Suprapubic skin (tissue), 4 donors: ENCODE measurements at regions not wholly inside any gene's neighbourhood (a gene's known extent, or its start where the extent isn't known, plus 50 kb on each side); places are given as distances from the start of the nearest gene placed in this dataset.

Experiments
- CTCF ChIP-seq, 2 donors: fragments of 200-600 bp in 1 of 2; fragments of 450-650 bp in 1 of 2; sonication (generic) in 1 of 2; IDR thresholded peaks; one replicate each; pipeline ENCODE4 v1.5.1; 2016 to 2019; ENCODE audit warnings: antibody characterized with exemption in 2 of 2, mild to moderate bottlenecking in 1 of 2, moderate library complexity in 1 of 2
- EP300 ChIP-seq: sonication (generic); formaldehyde crosslinking; IDR thresholded peaks from one replicate; pipeline ENCODE4 v1.6.1; 2017; ENCODE audit warnings: antibody characterized with exemption
- POLR2A ChIP-seq, 2 donors: fragments of 450-650 bp; IDR thresholded peaks; one replicate each; pipeline ENCODE4 v1.6.1; 2017; ENCODE audit warnings: antibody characterized with exemption in 2 of 2, mild to moderate bottlenecking in 2 of 2, moderate library complexity in 2 of 2
- POLR2AphosphoS5 ChIP-seq, 3 donors: sonication (generic); formaldehyde crosslinking; IDR thresholded peaks; one replicate each; pipeline ENCODE4 v1.6.1; 2017; ENCODE audit warnings: antibody characterized with exemption in 3 of 3

- TF ChIP-seq CTCF (IDR thresholded peaks at IDR 0.05) (no peak), POLR2A (IDR thresholded peaks at IDR 0.05) (no peak), EP300 (no peak), POLR2AphosphoS5 (IDR thresholded peaks at IDR 0.05) (no peak)
Observed at GRCh38 chr2:122966461-122966860, 1058.6 kb upstream of the CNTNAP5 start.
